Neural cell (in vitro differentiated cells): ENCODE measurements at regions not wholly inside any gene's neighbourhood (a gene's known extent, or its start where the extent isn't known, plus 50 kb on each side); places are given as distances from the start of the nearest gene placed in this dataset.

ENCODE experiments used
- H2AFZ ChIP-seq: fragments of 200-600, 300-800 bp; sonication (generic), shearing (Covaris generic); 2 replicates; pipeline ENCODE4 v1.6.0; 2014; ENCODE audit warnings: low read depth, mild to moderate bottlenecking, antibody characterized with exemption, low read length, moderate library complexity
- H3F3A ChIP-seq: fragments of 200-600 bp; shearing (Covaris generic); 2 replicates; pipeline ENCODE4 v1.6.1; 2016; ENCODE audit warnings: mild to moderate bottlenecking, moderate library complexity, mixed read lengths, antibody characterized with exemption, low read length; ENCODE audit not compliant: insufficient read depth, poor library complexity, severe bottlenecking
- H3K27ac ChIP-seq: fragments of 200-600, 300-800 bp; sonication (generic), shearing (Covaris generic); 2 replicates; pipeline ENCODE4 v1.5.1; 2014; ENCODE audit warnings: mild to moderate bottlenecking, low read length, moderate library complexity
- H3K27me3 ChIP-seq: fragments of 300-800, 200-600 bp; sonication (generic), shearing (Covaris generic); 2 replicates; pipeline ENCODE4 v1.6.0; 2014; ENCODE audit warnings: mild to moderate bottlenecking, low read depth, low read length, moderate library complexity; ENCODE audit not compliant: insufficient read depth
- H3K36me3 ChIP-seq: fragments of 300-800, 200-600 bp; sonication (generic), shearing (Covaris generic); 2 replicates; pipeline ENCODE4 v1.5.1; 2014; ENCODE audit warnings: mild to moderate bottlenecking, antibody characterized with exemption, low read length, moderate library complexity; ENCODE audit not compliant: insufficient read depth
- H3K4me2 ChIP-seq: fragments of 300-800, 200-600 bp; sonication (generic), shearing (Covaris generic); 2 replicates; pipeline ENCODE4 v1.6.0; 2014; ENCODE audit warnings: mild to moderate bottlenecking, low read length
- H3K4me3 ChIP-seq: fragments of 300-800, 200-600 bp; sonication (generic), shearing (Covaris generic); 2 replicates; pipeline ENCODE4 v1.5.1; 2014; ENCODE audit warnings: mild to moderate bottlenecking, low read length, moderate library complexity
- H3K79me2 ChIP-seq: fragments of 200-600 bp; shearing (Covaris generic); replicated peaks from 2 replicates; pipeline ENCODE4 v1.6.0; 2014; ENCODE audit warnings: mild to moderate bottlenecking, low read length, moderate library complexity; ENCODE audit not compliant: insufficient read depth
- H3K9ac ChIP-seq: fragments of 300-800, 200-600 bp; sonication (generic), shearing (Covaris generic); 2 replicates; pipeline ENCODE4 v1.6.1; 2016; ENCODE audit warnings: mild to moderate bottlenecking, low read length, mixed read lengths
- H3K9me2 ChIP-seq: fragments of 200-600 bp; shearing (Covaris generic); 2 replicates; pipeline ENCODE4 v1.6.1; 2016; ENCODE audit warnings: mild to moderate bottlenecking, low read length, mixed read lengths; ENCODE audit not compliant: insufficient read depth
- H3K9me3 ChIP-seq: fragments of 200-600, 300-800 bp; sonication (generic), shearing (Covaris generic); 2 replicates; pipeline ENCODE4 v1.6.1; 2016; ENCODE audit warnings: mild to moderate bottlenecking, mixed run types, low read length, moderate library complexity, mixed read lengths
- H4K20me1 ChIP-seq: fragments of 200-600 bp; shearing (Covaris generic); 2 replicates; pipeline ENCODE4 v1.6.1; 2016; ENCODE audit warnings: mild to moderate bottlenecking, mixed run types; ENCODE audit not compliant: insufficient read depth
- EZH2 ChIP-seq: fragments of 200-600, 300-800 bp; shearing (Covaris generic), sonication (generic); IDR thresholded peaks from 2 replicates; pipeline ENCODE4 v1.6.1; 2014; ENCODE audit warnings: antibody characterized with exemption, low read length, borderline replicate concordance, mild to moderate bottlenecking; ENCODE audit not compliant: insufficient read depth, poor library complexity, severe bottlenecking
- MXI1 ChIP-seq: fragments of 450-650 bp; conservative IDR thresholded peaks from 2 replicates; pipeline ENCODE4 v1.6.1; 2014; ENCODE audit warnings: antibody characterized with exemption, mild to moderate bottlenecking; ENCODE audit not compliant: poor library complexity, severe bottlenecking
- POLR2AphosphoS5 ChIP-seq: IDR thresholded peaks from 2 replicates; pipeline ENCODE4 v1.6.1; 2012
- RAD21 ChIP-seq: fragments of 450-650 bp; conservative IDR thresholded peaks from 2 replicates; pipeline ENCODE4 v1.6.1; 2014; ENCODE audit warnings: antibody characterized with exemption, mild to moderate bottlenecking, moderate library complexity
- SMC3 ChIP-seq: fragments of 450-650 bp; conservative IDR thresholded peaks from 2 replicates; pipeline ENCODE4 v1.6.1; 2014; ENCODE audit warnings: antibody characterized with exemption, mild to moderate bottlenecking, moderate library complexity; ENCODE audit not compliant: poor library complexity
- TF ChIP-seq, protein P1 (sequence below): fragments of 450-650 bp; IDR thresholded peaks from 2 replicates; pipeline ENCODE4 v1.5.1; 2014; ENCODE audit warnings: antibody characterized with exemption, mild to moderate bottlenecking, moderate library complexity; ENCODE audit not compliant: poor library complexity, severe bottlenecking
- TF ChIP-seq, protein P2 (sequence below): IDR thresholded peaks from 2 replicates; pipeline ENCODE4 v1.6.1; 2012; ENCODE audit warnings: borderline replicate concordance

- Histone ChIP-seq H3K27me3 (no peaks in the 10 kb centered on the region), H3K4me3 (no peak overlapping the region), H2AFZ (no peak overlapping the region), H3K79me2 (no peaks in the 10 kb centered on the region), H3K9me2 (peaks cover 4% of the 10 kb centered on the region), H4K20me1 (no peaks in the 10 kb centered on the region), H3F3A (no peaks in the 10 kb centered on the region), H3K4me2 (no peak overlapping the region), H3K27ac (no peak overlapping the region), H3K36me3 (no peaks in the 10 kb centered on the region), H3K9ac (no peak overlapping the region), H3K9me3 (no peaks in the 10 kb centered on the region)
- TF ChIP-seq POLR2AphosphoS5 (no peak), RAD21 (no peak)
Observed at GRCh38 chr12:13707829-13708228, 273.6 kb downstream of the GRIN2B start.

DNA sequence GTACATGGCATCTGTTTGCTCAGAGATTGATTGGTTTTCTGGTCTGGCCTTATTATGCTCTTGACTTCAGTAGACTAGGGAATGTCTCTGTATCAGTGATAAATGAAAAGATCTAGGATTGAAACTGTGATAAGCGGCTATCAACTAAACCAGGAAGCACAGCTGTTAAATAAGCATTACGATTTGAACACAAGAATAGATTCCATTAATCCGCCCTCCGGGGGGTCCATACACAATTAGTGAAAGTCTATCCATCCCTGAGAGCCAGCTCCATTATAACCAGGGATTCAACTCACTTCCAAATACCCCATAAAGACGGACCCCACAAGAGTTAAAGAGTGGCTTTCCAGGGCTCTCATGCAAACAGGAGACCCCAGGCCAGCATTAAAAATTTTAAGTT lies 279.0 kb downstream of the GRIN2B start:
- Histone ChIP-seq H3F3A (no peaks in the 10 kb centered on the region), H3K27ac (no peak overlapping the region), H3K9ac (no peak overlapping the region), H4K20me1 (no peaks in the 10 kb centered on the region), H3K4me3 (no peak overlapping the region), H3K4me2 (no peak overlapping the region), H2AFZ (no peak overlapping the region), H3K27me3 (no peaks in the 10 kb centered on the region), H3K9me2 (no peaks in the 10 kb centered on the region), H3K36me3 (no peaks in the 10 kb centered on the region), H3K79me2 (no peaks in the 10 kb centered on the region), H3K9me3 (no peaks in the 10 kb centered on the region)
- TF ChIP-seq MXI1 (no peak), RAD21 (no peak), SMC3 (no peak), EZH2 (no peak)
- TF ChIP-seq, protein P1, sequence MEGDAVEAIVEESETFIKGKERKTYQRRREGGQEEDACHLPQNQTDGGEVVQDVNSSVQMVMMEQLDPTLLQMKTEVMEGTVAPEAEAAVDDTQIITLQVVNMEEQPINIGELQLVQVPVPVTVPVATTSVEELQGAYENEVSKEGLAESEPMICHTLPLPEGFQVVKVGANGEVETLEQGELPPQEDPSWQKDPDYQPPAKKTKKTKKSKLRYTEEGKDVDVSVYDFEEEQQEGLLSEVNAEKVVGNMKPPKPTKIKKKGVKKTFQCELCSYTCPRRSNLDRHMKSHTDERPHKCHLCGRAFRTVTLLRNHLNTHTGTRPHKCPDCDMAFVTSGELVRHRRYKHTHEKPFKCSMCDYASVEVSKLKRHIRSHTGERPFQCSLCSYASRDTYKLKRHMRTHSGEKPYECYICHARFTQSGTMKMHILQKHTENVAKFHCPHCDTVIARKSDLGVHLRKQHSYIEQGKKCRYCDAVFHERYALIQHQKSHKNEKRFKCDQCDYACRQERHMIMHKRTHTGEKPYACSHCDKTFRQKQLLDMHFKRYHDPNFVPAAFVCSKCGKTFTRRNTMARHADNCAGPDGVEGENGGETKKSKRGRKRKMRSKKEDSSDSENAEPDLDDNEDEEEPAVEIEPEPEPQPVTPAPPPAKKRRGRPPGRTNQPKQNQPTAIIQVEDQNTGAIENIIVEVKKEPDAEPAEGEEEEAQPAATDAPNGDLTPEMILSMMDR, result no peak
- TF ChIP-seq, protein P2, sequence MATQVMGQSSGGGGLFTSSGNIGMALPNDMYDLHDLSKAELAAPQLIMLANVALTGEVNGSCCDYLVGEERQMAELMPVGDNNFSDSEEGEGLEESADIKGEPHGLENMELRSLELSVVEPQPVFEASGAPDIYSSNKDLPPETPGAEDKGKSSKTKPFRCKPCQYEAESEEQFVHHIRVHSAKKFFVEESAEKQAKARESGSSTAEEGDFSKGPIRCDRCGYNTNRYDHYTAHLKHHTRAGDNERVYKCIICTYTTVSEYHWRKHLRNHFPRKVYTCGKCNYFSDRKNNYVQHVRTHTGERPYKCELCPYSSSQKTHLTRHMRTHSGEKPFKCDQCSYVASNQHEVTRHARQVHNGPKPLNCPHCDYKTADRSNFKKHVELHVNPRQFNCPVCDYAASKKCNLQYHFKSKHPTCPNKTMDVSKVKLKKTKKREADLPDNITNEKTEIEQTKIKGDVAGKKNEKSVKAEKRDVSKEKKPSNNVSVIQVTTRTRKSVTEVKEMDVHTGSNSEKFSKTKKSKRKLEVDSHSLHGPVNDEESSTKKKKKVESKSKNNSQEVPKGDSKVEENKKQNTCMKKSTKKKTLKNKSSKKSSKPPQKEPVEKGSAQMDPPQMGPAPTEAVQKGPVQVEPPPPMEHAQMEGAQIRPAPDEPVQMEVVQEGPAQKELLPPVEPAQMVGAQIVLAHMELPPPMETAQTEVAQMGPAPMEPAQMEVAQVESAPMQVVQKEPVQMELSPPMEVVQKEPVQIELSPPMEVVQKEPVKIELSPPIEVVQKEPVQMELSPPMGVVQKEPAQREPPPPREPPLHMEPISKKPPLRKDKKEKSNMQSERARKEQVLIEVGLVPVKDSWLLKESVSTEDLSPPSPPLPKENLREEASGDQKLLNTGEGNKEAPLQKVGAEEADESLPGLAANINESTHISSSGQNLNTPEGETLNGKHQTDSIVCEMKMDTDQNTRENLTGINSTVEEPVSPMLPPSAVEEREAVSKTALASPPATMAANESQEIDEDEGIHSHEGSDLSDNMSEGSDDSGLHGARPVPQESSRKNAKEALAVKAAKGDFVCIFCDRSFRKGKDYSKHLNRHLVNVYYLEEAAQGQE, result no peak

DNA sequence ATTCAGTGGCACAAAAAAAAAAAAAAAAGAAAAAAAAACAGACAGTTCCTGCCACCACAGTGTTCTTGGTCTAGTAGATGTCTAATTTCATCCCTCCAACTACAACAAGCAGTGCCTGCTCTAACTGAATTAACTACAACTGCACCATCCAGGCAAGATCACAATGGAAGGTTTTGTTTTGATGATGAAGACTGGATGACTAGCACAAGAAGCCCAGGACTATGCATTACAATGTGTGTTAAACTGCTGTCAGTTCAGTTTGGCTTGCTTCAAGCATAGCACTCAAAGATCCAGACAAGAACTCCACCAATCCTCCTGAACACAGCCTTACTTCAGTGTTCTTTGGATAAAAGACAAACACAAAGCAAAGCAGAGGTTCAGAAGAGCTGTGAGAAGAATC lies 279.9 kb downstream of the GRIN2B start:
- no peaks in the 10 kb centered on the region for H4K20me1 ChIP-seq
- no peak overlapping the region for H3K4me3 ChIP-seq
- H3K79me2 ChIP-seq, result no peaks in the 10 kb centered on the region
- TF ChIP-seq, protein P2, result no peak
- no peak for TF ChIP-seq RAD21
- TF ChIP-seq, protein P1, result no peak
- H3K4me2 ChIP-seq, result no peak overlapping the region
- H3K9me3 ChIP-seq, result no peaks in the 10 kb centered on the region
- H3K9me2 ChIP-seq, result no peaks in the 10 kb centered on the region
- no peak overlapping the region for H3K27ac ChIP-seq
- H3K9ac ChIP-seq, result no peak overlapping the region
- no peak overlapping the region for H2AFZ ChIP-seq
- no peaks in the 10 kb centered on the region for H3K27me3 ChIP-seq
- H3K36me3 ChIP-seq, result no peaks in the 10 kb centered on the region
- H3F3A ChIP-seq, result no peaks in the 10 kb centered on the region
